ENCODE measurements at regions not wholly inside any gene's neighbourhood (a gene's known extent, or its start where the extent isn't known, plus 50 kb on each side); places are given as distances from the start of the nearest gene placed in this dataset.

- Histone ChIP-seq H3K9me3 (peaks cover 5% of the 10 kb centered on the region), H3K27ac (no peak overlapping the region), H3K36me3 (no peaks in the 10 kb centered on the region), H3K4me3 (no peak overlapping the region), H3K4me1 (no peaks in the 10 kb centered on the region), H3K27me3 (ENCODE audit: low read depth) (no peaks in the 10 kb centered on the region)
- ATAC-seq (no peak), DNase-seq (no peak)
- TF ChIP-seq CTCF (IDR thresholded peaks at IDR 0.05) = no peak
- intact Hi-C loops (cut with DNase I) = no loop called here
Measured at GRCh38 chr1:13947658-13948057, 247.7 kb downstream of the PRDM2 start.

- DNase-seq (no peak), ATAC-seq (no peak)
- intact Hi-C loops (cut with DNase I) = no loop called here
- Histone ChIP-seq H3K36me3 (no peaks in the 10 kb centered on the region), H3K27ac (no peak overlapping the region), H3K4me1 (no peaks in the 10 kb centered on the region), H3K27me3 (ENCODE audit: low read depth) (no peaks in the 10 kb centered on the region), H3K9me3 (no peaks in the 10 kb centered on the region), H3K4me3 (no peak overlapping the region)
- no peak for TF ChIP-seq CTCF (IDR thresholded peaks at IDR 0.05)
Measured at GRCh38 chr1:13948396-13948795, 248.4 kb downstream of the PRDM2 start.

GRCh38 chr1:13948888-13949391 is 249.0 kb downstream of the PRDM2 start:
- DNase-seq (no peak), ATAC-seq (peak; percentile 28 to 54)
- intact Hi-C loops (cut with DNase I) = no loop called here
- Histone ChIP-seq H3K27me3 (ENCODE audit: low read depth) (no peaks in the 10 kb centered on the region), H3K36me3 (no peaks in the 10 kb centered on the region), H3K4me3 (no peak overlapping the region), H3K4me1 (no peaks in the 10 kb centered on the region), H3K9me3 (no peaks in the 10 kb centered on the region), H3K27ac (no peak overlapping the region)
- TF ChIP-seq CTCF (IDR thresholded peaks at IDR 0.05) = no peak

GRCh38 chr1:13949546-13949945 is 249.6 kb downstream of the PRDM2 start:
- DNase-seq (no peak), ATAC-seq (no peak)
- no peak for TF ChIP-seq CTCF (IDR thresholded peaks at IDR 0.05)
- intact Hi-C loops (cut with DNase I) = no loop called here
- Histone ChIP-seq H3K9me3 (no peaks in the 10 kb centered on the region), H3K27ac (peak overlapping the region; percentile 6), H3K4me3 (no peak overlapping the region), H3K4me1 (no peaks in the 10 kb centered on the region), H3K36me3 (no peaks in the 10 kb centered on the region), H3K27me3 (ENCODE audit: low read depth) (no peaks in the 10 kb centered on the region)

- no peak overlapping the region for H3K4me3 ChIP-seq
- no peaks in the 10 kb centered on the region for H3K27me3 ChIP-seq (ENCODE audit: low read depth)
- DNase-seq = no peak
- peak; percentile 16 for TF ChIP-seq CTCF (IDR thresholded peaks at IDR 0.05)
- no peak for ATAC-seq
- intact Hi-C loops (cut with DNase I) = no loop called here
- H3K36me3 ChIP-seq = no peaks in the 10 kb centered on the region
- no peak overlapping the region for H3K27ac ChIP-seq
- no peaks in the 10 kb centered on the region for H3K4me1 ChIP-seq
- no peaks in the 10 kb centered on the region for H3K9me3 ChIP-seq
Measured at GRCh38 chr1:13950637-13951036, 250.6 kb downstream of the PRDM2 start.

All from lower lobe of right lung (tissue), 2 donors.